Parathyroid adenoma (tissue), 2 donors: ENCODE measurements at regions not wholly inside any gene's neighbourhood (a gene's known extent, or its start where the extent isn't known, plus 50 kb on each side); places are given as distances from the start of the nearest gene placed in this dataset.

Experiments
- H2AFZ ChIP-seq: fragments of 300-600 bp; sonication (generic); one replicate; pipeline ENCODE4 v1.7.0; 2017; ENCODE audit warnings: antibody characterized with exemption, mild to moderate bottlenecking
- H3K27ac ChIP-seq: fragments of 300-600 bp; sonication (generic); one replicate; pipeline ENCODE4 v1.7.0; 2017
- H3K27me3 ChIP-seq: fragments of 300-600 bp; sonication (generic); one replicate; pipeline ENCODE4 v1.7.0; 2017; ENCODE audit warnings: low read length; ENCODE audit not compliant: control insufficient read depth, insufficient read depth
- H3K36me3 ChIP-seq: fragments of 300-600 bp; sonication (generic); one replicate; pipeline ENCODE4 v1.7.0; 2017; ENCODE audit warnings: low read length; ENCODE audit not compliant: control insufficient read depth, insufficient read depth
- H3K4me1 ChIP-seq: fragments of 300-600 bp; sonication (generic); one replicate; pipeline ENCODE4 v1.7.0; 2017; ENCODE audit warnings: control low read depth
- H3K4me2 ChIP-seq: fragments of 300-600 bp; sonication (generic); one replicate; pipeline ENCODE4 v1.7.0; 2017; ENCODE audit warnings: low read length
- H3K4me3 ChIP-seq: fragments of 300-600 bp; sonication (generic); one replicate; pipeline ENCODE4 v1.7.0; 2017; ENCODE audit warnings: low read depth, low read length
- H3K79me2 ChIP-seq: fragments of 300-600 bp; sonication (generic); one replicate; pipeline ENCODE4 v1.7.0; 2017; ENCODE audit warnings: control low read depth
- H3K9ac ChIP-seq: fragments of 300-600 bp; sonication (generic); one replicate; pipeline ENCODE4 v1.7.0; 2017; ENCODE audit warnings: mild to moderate bottlenecking
- H3K9me3 ChIP-seq: fragments of 300-600 bp; sonication (generic); one replicate; pipeline ENCODE4 v1.7.0; 2017; ENCODE audit warnings: low read length; ENCODE audit not compliant: control insufficient read depth
- TF ChIP-seq, protein P1 (sequence below): fragments of 300-600 bp; sonication (generic); IDR thresholded peaks from one replicate; pipeline ENCODE4 v1.7.0; 2017; ENCODE audit warnings: antibody characterized with exemption, mild to moderate bottlenecking
- donor health status: primary hyperparathyroidism.

DNA sequence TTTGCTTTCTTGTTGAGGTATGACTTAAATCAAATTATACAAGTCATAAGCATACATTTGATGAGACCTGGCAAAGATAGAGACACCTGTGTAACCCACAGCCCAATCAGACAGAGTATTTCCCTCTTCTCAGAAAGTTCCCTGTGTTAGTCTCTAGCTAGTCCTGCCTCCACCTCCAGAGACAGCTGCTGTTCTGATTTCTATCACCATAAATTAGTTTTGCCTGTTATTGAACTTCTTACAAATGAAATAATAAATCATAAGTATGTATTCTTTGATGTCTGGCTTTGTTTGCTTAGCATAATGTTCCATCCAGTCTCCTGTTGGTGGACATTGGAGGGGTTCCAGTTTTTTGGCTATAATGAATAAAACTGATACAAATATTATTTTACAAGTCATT, 194.5 kb downstream of the ICE1 start:
- no peak overlapping the region for H3K4me3 ChIP-seq
- no peaks in the 10 kb centered on the region for H3K4me1 ChIP-seq
- H2AFZ ChIP-seq, result no peak overlapping the region
- H3K9me3 ChIP-seq, result peaks cover 4% of the 10 kb centered on the region
- TF ChIP-seq, protein P1, sequence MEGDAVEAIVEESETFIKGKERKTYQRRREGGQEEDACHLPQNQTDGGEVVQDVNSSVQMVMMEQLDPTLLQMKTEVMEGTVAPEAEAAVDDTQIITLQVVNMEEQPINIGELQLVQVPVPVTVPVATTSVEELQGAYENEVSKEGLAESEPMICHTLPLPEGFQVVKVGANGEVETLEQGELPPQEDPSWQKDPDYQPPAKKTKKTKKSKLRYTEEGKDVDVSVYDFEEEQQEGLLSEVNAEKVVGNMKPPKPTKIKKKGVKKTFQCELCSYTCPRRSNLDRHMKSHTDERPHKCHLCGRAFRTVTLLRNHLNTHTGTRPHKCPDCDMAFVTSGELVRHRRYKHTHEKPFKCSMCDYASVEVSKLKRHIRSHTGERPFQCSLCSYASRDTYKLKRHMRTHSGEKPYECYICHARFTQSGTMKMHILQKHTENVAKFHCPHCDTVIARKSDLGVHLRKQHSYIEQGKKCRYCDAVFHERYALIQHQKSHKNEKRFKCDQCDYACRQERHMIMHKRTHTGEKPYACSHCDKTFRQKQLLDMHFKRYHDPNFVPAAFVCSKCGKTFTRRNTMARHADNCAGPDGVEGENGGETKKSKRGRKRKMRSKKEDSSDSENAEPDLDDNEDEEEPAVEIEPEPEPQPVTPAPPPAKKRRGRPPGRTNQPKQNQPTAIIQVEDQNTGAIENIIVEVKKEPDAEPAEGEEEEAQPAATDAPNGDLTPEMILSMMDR, result no peak
- H3K4me2 ChIP-seq, result no peak overlapping the region
- H3K36me3 ChIP-seq, result no peaks in the 10 kb centered on the region
- no peak overlapping the region for H3K27ac ChIP-seq
- H3K9ac ChIP-seq, result no peak overlapping the region
- H3K79me2 ChIP-seq, result no peaks in the 10 kb centered on the region
- H3K27me3 ChIP-seq, result no peaks in the 10 kb centered on the region

DNA sequence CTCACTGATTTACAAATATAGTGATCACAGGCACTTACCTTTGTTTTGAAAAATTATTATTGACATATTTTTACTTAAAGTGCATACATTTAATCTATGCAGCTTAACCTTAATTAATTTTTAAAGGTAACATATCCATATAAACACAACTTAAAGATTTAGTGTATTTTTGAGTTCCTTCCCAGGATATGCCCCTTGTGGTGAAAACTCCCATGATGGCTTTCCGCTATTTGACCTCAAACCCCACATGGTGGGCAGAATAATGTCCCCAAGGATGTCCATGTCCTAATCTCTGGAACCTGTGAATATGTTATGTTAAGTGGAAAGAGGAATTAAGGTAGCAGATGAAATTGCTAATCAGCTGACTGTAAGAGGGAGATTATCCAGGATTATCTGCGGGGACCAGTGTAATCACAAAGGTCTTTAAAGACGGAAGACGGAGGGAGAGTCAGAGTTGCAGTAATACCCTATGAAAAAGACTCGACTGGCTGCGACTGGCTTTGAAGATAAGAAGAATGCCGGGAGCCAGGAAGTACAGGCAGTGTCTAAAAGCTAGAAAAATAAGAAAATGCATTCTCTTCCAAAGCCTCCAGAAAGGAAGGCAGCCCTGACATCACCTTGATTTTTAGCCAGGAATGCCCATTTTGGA, 193.9 kb downstream of the ICE1 start:
- Histone ChIP-seq H2AFZ (no peak overlapping the region), H3K4me3 (no peak overlapping the region), H3K27ac (no peak overlapping the region), H3K27me3 (no peaks in the 10 kb centered on the region), H3K9ac (no peak overlapping the region), H3K9me3 (no peaks in the 10 kb centered on the region), H3K4me2 (no peak overlapping the region), H3K4me1 (no peaks in the 10 kb centered on the region), H3K79me2 (no peaks in the 10 kb centered on the region), H3K36me3 (no peaks in the 10 kb centered on the region)
- TF ChIP-seq, protein P1, result no peak

DNA sequence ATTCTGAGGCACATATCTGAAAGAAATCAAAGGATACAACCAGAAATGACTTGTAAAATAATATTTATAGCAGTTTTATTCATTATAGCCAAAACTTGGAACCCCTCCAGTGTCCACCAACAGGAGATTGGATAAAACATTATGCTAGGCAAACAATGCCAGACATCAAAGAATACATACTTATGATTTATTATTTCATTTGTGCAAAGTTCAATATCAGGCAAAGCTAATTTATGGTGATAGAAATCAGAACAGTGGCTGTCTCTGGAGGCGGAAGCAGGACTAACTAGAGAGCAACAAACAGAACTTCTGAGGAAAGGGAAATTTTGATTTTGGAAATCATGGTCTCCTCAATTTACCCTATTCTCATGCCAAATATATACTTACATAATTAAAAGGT, 193.1 kb downstream of the ICE1 start:
- H3K4me2 ChIP-seq, result no peak overlapping the region
- TF ChIP-seq, protein P1, result no peak
- H3K4me3 ChIP-seq, result no peak overlapping the region
- H3K4me1 ChIP-seq, result no peaks in the 10 kb centered on the region
- H2AFZ ChIP-seq, result no peak overlapping the region
- H3K27me3 ChIP-seq, result no peaks in the 10 kb centered on the region
- no peak overlapping the region for H3K27ac ChIP-seq
- no peak overlapping the region for H3K9ac ChIP-seq
- H3K79me2 ChIP-seq, result no peaks in the 10 kb centered on the region
- H3K36me3 ChIP-seq, result no peaks in the 10 kb centered on the region
- no peaks in the 10 kb centered on the region for H3K9me3 ChIP-seq

DNA sequence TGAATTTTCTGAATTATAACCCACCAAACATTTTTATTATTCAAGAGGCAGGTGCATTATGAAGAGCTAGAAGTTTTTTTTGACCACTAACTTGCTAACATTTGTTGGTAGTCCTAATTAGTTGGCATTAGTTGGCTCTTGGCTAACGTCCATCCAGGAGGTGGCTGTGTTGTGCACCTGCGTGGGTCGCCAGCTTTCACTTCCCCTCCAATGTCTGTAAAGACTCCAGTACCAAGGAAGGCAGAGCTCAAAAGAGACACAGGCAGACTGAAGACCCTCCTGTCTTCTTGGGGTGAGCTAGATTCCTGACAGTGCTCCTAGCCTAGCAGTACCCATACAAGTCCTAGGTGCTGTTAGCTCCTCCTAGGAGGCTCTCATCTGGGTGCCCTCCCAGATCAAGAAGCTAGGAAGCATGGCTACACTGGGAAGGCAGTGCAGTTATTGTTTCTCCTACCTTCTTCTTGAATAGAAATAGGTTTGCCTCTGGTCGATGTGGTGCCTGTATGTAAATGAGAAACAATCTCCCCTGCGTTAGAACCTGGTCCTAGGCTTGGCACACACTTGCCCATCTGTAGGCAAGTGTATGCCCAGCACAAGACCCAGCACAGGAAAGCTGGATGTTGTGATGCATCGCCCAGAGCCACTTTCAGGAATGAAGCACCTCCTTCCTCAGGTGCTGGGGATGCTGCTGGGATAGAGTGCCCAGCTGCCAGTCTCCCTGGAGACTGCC, 190.9 kb downstream of the ICE1 start:
- Histone ChIP-seq H3K9me3 (no peaks in the 10 kb centered on the region), H3K27ac (no peak overlapping the region), H3K9ac (no peak overlapping the region), H3K4me2 (no peak overlapping the region), H3K36me3 (no peaks in the 10 kb centered on the region), H2AFZ (no peak overlapping the region), H3K4me1 (no peaks in the 10 kb centered on the region), H3K79me2 (no peaks in the 10 kb centered on the region), H3K27me3 (no peaks in the 10 kb centered on the region), H3K4me3 (no peak overlapping the region)
- TF ChIP-seq, protein P1, result no peak

DNA sequence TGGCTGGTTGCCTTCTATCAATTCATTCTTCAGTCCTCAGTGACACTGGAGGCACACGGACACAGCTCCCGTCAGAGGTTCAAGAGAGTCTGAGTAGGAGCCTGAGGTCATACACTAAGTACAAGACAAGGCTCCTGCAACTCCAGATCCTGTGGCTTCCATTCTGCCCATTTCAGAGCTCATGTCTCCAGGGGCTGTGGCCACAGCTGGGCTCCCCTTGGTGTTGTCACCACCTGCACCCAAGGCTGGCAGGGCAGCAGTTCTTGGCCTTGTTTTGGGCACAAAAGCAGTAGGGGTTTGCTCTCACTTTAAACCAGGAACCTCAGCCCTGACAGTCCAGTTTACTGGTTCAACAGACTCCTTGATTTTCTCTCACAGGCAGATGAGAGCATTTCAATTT, 189.6 kb downstream of the ICE1 start:
- no peak overlapping the region for H3K4me2 ChIP-seq
- H2AFZ ChIP-seq, result no peak overlapping the region
- H3K4me3 ChIP-seq, result no peak overlapping the region
- no peak overlapping the region for H3K9ac ChIP-seq
- H3K4me1 ChIP-seq, result no peaks in the 10 kb centered on the region
- H3K9me3 ChIP-seq, result no peaks in the 10 kb centered on the region
- H3K36me3 ChIP-seq, result no peaks in the 10 kb centered on the region
- H3K27ac ChIP-seq, result no peak overlapping the region
- TF ChIP-seq, protein P1, result no peak
- H3K27me3 ChIP-seq, result no peaks in the 10 kb centered on the region
- H3K79me2 ChIP-seq, result no peaks in the 10 kb centered on the region
